GM13976 (cell line): ENCODE measurements at regions not wholly inside any gene's neighbourhood (a gene's known extent, or its start where the extent isn't known, plus 50 kb on each side); places are given as distances from the start of the nearest gene placed in this dataset.

ENCODE experiments used
- DNase-seq: peaks from one replicate; pipeline ENCODE4 v3.0.0; 2012; ENCODE audit warnings: low spot score
- CTCF ChIP-seq: IDR thresholded peaks from 2 replicates; pipeline ENCODE4 v1.5.1; 2012; ENCODE audit warnings: borderline replicate concordance, mild to moderate bottlenecking; ENCODE audit not compliant: insufficient read depth; ENCODE audit errors: extremely low read depth, missing control alignments, control extremely low read depth
- in situ Hi-C: fragments of 300-500 bp; cut with MboI; formaldehyde crosslinking; loops from one replicate; pipeline ENCODE4 v1.12.0; 2022; ENCODE audit warnings: low sequenced_read_pairs, mixed read lengths, inconsistent platforms; ENCODE audit not compliant: unreplicated experiment

DNA sequence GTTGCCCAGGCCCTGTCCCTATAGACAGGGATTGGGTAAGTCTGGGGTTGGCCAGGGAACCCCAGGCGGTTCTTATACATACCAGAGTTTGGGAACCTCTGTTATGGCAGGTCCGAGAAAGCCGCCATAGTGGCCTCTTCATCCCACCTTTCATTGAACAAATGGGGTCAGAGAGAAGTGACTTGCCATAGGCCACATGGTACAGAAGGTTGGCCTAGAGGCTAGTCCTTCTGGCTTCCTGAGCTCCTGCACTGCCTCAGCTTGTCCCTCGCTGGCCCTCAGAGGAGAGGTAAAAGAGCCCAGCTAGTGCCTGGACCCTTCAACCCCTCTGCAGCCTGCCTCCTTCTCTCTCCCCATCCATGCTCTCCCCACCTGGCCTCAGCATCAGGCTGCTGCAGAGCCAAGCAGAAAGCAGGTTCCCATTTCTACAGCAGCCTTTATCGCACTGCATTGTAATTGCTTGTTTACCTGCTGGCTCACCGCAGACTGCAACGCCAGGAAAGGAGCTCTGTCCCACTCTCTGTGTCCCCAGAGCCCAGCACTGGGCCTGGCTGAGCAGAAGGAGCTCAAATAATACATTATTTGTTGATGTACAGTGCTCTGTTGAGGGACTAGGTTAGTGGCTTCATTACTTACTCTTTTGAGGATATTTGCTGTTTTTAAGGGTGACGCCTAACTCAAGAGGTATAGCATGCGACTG, 103.6 kb downstream of the TRIM29 start:
- DNase-seq, result no peak
- in situ Hi-C loops, result no loop called here
- no peak for TF ChIP-seq CTCF

DNA sequence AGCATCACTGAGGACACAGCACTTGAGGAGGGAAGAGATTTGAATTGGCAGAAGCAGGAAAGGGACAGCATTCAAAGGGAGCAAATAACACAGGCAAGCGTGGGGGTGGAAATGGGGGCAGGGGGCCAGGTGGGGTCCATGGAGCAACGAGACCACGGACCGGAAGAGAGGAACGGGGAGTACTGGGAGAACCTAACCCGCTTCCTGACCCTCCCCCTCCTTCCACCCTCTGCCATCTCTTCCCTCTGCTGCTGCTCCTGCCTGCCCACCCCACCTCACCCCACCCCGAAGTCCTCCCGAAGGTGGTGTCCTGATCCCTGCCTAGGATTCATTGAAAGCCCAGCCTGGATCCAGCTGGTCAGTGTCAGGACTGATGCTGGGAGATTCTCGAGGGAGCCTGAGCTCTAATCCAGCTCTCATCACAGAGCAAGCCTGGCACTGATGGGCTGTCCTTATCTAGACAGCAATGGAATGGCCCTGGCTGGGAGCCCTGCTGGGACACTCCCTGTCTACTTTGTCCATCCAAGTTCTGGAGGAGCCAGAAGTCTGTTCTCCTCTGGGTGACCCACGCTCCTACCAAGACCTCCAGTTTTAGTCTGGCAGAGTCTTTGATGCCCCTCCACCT, 105.0 kb downstream of the TRIM29 start:
- no peak for TF ChIP-seq CTCF
- in situ Hi-C loops, result no loop called here
- no peak for DNase-seq

DNA sequence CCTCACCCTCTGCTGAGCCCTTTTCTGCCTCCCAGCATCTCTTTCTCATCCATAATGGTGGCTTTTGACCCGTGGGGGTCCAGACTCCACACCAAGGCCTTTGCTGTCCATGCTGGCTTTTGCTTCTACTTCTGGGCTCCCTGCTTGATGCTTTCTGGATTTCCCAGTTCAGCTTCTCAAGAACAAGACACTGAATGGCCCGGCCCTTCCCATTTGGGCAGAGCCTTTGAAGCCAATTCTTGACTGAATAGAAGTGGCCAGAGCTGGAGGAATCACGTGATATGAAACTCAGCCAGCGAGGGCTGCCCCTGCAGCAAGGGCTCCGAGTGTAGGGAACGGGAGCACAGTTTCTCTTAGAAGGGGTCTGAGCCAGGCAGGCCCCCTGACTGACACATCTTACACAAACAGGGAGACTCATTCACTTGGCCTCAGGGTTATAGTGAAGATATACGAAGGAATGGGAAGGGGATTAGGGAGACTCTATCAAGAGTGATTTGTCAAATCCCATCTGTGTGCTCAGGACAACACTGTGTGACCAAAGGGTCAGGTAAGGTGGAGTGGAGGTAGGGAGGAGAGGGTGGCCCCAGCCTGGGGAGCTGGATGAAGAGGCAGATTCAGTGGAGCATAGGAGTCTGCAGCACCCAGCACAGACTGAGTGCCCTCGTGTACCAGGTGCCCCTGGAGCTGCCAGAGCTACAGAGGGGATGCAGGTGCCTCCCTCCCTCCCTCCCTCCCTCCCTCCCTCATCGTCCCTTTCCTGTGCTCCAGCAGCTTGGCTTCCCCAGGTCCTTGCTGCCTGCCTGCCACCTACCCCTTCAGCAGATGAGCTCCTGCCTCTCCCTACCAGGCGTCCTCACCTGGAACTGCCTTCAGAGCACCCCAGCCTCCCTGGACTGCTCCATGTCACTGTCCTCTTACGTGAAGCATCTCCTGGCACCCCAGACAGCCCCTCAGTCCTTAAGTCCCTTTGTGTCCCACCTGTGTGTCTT, 106.0 kb downstream of the TRIM29 start:
- in situ Hi-C loops, result no loop called here
- no peak for TF ChIP-seq CTCF
- DNase-seq, result no peak

DNA sequence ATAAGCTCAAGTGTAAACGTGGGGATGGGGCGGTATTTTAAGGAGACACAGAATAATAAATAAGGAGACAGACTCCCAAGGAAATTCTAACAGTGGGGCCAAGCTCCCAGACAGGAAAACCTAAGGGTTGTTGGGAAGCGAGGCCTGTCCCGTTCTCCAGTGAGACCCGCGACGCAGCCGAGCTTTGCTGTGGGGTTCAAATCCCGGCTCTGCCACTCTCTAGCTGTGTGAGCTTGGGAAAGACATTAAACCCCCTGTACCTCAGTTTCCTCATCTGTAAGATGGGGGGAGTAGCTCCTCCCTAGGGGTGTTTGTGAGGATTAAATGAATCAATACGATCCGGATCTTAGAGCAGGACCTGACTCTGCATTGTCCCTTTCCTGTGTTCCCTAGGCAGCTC, 106.8 kb downstream of the TRIM29 start:
- no peak for DNase-seq
- in situ Hi-C loops, result no loop called here
- TF ChIP-seq CTCF, result no peak

DNA sequence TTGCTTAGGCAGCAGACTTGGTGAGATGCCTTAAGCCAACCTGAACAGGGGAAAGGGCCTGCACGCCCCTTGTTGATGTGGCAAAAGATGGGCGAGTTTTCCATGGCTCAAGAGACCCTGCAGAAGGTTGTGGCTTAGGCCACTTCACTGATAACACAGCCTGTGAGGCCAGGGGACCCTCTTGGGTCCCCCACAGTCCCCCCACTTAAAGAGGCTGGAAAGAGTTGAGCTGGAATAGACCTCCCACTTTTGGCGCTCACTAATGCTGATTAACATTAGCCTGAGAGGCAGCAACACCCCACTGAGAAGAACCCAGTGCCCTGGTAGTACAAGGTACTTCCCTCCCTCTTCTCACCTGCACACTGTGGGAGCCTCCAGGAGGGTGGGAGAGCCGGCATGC, 107.5 kb downstream of the TRIM29 start:
- TF ChIP-seq CTCF, result no peak

DNA sequence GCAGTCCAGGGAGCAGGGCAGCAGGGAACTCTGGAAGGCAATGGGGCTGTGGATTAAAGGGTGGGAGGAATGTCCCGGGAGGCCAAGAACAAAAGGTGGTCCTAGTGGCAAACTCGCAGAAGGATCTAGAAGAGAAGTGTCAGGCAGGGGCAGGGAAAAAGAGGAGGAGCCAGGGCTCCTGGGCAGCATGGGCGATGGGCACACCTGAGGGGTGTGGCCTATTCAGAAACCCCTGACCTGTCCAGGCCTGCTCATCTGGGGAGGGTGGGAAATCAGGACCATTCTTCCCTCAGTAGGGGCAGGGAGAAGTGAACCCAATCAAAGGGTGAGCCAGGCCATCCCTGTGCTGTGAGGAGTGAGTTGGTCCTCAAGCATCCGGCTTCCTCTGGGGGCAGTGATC, 108.6 kb downstream of the TRIM29 start:
- in situ Hi-C loops, result no loop called here
- no peak for DNase-seq
- TF ChIP-seq CTCF, result no peak

More for the DNA sequence above, 107.5 kb downstream of the TRIM29 start:
- in situ Hi-C loops, result no loop called here
- no peak for DNase-seq
